HG03135 (cell line): ENCODE measurements at regions not wholly inside any gene's neighbourhood (a gene's known extent, or its start where the extent isn't known, plus 50 kb on each side); places are given as distances from the start of the nearest gene placed in this dataset.

Experiments
- ATAC-seq: cut with Tn5 transposase; IDR thresholded peaks from one replicate; pipeline ENCODE4 v1.9.1; 2021; ENCODE audit warnings: mild to moderate bottlenecking, moderate library complexity; ENCODE audit not compliant: unreplicated experiment

DNA sequence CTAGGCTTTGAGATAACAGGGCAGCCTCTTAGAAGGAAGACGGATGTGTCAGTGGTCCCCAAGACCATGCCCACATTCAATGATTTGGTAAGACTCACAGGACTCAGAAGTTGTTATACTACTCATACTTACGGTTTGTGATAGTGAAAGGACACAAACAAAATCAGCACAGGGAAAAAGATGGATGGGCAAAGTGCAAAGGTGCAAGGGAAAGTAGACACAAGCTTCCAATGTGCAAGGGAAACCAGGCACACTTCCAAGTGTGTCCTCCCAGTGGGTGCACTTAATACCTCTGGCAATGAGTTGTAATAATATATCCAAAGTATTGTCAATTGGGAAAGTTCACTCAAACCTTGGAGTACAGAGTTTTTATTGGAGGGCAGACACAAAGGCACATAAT, 53.8 kb upstream of the VCX start:
- ATAC-seq, result no peak

DNA sequence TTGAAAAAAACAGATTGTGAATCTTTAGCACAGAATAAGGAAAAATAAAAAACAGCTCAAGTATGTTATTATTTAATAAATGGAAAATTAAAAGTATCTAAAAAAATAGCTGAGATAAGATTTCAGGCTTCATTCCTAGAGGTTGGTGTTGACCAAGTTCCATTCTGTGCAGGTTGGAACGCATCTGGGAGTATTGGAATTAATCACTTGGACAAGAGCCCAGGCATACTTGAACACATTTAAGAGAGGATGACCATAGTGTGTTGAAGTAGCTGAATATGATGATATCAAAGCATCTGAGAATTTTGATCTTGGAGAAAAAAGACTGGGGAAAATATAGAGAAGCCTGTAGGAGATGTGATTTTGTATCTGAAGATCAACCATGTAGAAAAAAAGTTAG, 54.6 kb upstream of the VCX start:
- no peak for ATAC-seq

DNA sequence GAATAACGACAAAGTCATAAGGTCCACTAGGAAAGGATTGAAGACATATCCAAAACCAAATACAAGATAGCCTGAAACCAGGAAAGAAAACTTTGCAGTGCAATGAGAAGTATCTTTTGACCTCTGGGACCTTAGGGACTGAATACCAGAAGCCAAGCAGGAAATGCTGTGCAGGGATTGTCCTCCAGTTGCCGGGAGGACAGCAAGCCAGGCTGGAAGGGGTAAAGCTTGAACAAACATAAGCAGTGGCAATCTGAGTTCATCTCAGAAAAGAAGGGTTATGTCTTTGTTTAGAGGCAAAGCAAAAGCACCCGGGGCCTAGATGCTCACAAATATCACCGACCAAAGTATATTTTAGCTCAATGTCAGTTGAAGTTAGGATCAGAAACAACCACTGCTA, 55.3 kb upstream of the VCX start:
- ATAC-seq, result no peak

DNA sequence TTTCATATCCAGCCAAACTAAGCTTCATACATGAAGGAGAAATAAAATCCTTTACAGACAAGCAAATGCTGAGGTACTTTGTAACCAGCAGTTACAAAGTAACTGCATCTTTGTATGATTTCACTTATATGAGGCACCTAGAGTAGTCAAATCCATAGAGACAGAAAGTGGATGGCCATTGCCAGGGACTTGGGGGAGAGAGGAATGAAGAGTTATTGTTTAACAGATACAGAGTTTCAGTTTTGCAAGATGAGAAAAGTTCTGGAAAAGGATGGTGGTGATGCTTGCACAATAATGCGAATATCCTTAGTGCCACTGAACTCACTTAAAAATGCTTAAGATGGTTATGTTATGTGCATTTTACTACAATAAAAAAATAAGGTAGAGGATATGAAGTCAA, 58.4 kb upstream of the VCX start:
- no peak for ATAC-seq

DNA sequence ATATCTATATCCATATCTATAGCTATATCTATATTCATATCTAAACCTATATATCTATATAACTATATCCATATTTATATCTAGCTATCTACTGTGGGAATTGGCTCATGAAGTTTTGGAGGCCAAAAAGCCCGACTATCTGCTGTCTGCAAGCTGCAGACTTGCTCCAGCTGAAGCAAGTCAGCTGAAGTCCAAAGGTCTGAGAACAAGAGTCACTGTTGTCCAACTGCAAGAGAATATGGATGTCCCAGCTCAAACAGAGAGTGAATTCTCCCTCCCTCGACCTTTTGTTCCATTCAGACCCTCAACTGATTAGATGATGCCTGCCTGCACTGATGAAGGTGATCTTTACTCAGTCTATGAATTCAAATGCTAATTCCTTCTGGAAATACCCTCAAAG, 63.3 kb upstream of the VCX start:
- ATAC-seq, result no peak

DNA sequence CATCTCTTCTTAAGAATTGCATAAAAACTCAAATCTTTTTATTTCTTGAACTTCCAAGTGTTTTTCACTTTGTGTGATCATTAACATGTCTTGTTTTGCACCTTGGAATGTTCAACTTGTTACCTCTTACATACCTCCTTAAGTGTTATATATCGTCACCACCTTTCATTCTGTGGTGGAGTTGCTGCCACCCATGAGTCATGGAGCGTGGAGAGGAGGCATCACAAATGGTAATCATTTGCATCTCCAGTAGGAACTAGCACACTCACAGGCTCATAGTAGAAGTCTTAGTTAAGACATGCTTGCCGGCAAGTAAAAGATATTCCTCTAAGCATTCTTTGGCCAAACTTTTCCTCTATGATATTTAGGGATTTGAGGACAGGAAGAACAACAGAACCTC, 67.0 kb upstream of the VCX start:
- ATAC-seq, result no peak

DNA sequence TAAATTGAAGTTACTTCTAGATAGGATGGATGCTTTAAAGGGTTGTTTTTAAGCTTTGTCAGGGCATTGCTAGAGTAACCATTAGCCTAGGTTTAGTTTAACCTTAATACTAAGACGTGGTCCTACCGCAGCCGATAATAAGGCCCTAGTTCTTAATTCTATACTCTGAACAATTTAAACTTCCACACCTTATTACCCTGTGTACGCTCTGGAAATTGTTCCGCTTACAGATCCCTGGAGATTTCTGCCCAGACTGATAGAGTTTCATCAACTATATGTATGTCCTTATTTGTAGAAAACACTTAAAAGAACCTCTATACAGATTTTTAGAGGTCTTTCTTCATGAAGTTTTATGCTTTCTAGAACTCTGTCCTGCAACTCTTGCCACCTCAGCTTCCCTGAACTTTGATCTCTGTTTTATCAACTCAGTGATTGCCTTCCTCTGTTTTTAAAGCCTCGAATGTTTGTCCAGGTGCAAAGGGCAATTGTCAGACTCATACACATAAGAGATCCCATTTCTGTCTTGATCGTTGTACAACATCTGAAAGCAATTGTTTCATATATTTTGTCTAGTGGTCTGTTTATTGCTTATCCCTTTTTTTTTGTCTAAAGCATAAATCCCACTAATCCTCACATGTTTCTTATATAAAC, 71.1 kb upstream of the VCX start:
- ATAC-seq, result no peak

DNA sequence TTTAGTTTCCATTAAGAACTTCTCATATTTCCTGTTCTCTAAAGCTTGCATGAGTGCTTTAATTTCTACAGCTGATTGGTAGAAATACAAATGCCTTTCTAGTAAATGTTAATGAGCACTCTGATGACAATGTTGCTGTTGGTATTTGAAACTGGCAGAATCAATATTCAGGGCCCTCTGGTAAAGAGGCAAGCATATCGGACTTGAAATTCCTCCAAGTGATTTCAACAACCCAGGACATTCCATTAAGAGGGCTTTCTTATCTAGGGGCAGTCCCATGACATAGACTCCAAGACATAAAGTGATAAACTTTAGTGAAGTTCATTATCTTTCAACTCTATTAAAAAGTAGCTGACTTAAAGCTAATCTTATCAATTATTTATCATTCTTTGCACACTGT, 83.1 kb upstream of the VCX start:
- ATAC-seq, result no peak

DNA sequence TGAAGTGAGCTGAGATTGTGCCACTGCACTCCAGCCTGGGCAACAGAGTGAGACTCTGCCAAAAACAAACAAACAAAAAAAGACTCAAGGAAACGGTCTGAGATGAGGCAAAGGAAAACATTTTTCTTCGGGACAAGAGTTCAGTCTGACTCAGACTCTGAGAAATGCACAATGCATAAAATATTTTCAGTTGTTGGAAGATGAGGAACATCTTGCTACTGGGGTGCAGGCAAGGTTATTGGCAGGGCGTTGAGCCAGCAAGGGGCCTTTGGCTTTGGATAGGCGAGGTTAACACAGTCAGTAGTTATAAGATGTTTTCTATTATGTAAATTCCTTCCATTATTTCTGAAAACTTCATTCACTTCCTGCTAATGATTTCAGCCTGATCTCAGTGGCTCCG, 96.1 kb upstream of the VCX start:
- ATAC-seq, result no peak

DNA sequence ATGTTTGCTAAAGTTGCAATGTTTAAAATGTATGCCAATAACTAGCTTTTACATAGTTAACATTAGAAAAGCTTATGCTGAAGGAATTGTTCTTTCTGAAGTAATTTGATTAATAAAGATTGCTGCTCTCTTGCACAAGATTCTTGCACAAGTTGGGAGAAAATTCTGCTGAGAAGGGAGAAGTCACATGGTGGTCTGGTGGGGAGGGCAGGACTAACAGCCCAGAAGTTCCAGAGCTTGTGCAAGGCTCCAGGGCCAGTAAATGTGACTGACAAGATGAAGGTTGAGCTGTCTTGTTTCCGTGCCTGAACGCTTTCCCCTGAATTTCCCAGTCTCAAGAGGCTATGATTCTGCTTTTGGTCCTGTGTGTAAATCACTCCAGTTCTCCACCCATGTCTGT, 112.9 kb upstream of the VCX start:
- ATAC-seq, result no peak

DNA sequence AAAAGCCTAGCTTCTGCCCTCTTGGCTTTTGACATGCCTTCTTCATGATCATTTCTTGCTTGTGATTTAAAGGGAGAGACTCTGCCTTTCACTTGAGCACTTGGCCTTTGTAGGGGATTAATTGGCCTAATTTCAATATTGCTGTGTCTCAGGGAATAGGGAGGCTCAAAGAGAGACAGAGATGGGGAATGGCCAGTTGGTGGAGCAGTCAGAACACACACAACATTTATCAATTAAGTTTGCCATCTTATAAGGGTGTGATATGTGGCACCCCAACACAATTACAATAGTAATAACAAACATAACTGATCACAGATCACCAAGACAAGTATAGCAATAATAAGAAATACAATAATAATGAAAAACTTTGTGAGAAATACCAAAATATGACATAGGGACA, 122.5 kb upstream of the VCX start:
- no peak for ATAC-seq

DNA sequence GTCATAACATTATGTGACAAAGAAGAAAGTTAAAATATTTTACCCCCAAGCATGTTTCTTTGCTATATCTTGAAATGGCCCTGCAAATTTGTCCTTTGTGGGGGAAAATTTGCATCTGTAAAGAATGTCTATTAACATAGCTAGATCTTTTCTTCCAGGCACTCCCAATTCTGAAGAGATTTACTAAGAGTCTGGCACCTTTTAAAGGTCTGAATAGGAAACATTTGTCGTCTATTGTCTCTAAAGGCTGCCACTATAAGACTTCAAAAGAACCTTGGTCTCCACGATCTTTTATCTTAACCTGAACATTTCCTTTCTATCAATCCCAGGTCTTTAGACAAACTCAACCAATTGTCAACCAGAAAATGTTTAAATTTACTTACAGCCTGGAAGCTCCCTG, 128.6 kb upstream of the VCX start:
- no peak for ATAC-seq

DNA sequence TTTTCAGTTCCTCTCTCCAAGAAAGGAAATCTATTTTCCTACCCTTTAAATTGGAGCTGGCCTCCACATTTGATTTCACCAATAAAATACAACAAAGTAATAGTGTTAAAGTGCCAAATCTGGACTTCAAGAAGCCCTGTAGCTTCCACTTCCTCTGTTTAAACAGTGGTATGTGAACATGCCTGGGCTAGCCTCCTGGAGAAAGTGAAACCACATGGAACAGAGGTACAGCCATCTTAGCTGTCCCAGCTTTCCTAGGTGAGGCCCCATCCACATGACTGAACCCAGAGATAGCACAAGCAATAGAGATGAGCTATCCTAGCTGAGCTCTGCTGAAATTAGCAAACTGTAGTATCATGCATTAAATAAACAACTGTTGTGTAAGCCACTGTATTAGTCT, 131.8 kb upstream of the VCX start:
- ATAC-seq, result no peak

DNA sequence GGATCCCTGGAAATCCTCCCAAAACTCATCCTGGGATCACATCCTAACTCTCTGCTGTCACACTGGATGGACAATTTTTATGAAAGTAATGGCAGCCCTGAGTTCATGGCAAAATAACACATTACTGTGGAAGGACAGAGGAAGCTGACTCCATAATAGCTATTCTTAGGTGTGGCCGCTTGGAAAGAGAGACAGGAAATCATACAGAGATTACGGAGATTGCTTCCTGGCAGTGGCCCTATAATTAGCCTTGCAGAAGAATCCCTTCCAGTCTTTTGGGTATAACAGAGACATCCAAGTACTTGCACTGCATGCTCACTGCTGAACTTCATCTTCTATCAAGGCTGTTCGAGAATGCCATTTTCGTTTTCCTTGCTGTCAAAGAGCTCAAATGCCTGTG, 133.1 kb upstream of the VCX start:
- no peak for ATAC-seq

DNA sequence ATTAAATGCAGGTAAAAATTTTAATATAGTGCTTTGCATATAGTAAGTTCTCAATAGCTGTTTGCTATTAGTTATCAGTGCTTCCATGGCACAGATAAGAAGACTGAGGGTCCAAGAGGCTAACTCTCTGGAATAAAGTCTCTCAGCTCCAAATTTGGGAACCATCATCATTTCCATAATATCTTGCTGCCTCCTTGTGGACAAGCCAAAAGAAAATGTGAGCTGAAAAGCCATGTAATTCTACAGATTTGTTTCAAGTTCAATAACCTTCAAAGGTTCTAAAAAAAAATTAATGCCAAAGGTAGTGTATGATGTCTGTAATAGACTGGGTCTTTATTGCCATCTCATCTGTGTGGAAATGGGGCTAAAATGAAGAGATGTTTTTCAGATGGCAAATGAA, 136.9 kb upstream of the VCX start:
- no peak for ATAC-seq

DNA sequence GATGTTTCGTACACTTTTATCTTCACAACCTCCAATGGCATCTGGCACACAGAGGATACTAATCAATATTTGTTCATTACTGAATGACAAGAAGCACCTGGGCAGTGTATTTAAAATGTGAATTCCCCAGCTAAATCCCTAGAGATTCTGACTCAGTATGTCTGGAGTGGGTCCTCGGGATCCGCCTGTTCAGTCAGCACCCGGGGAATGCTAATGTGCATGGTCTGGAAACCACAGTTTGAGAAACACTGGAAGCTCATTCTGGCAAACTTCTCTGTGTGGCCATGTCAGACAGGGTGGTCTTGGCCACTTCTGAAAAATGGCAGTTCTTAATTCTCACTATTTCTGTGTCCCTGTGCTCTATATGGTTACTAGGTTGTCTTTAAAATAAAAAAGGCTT, 138.8 kb upstream of the VCX start:
- no peak for ATAC-seq

DNA sequence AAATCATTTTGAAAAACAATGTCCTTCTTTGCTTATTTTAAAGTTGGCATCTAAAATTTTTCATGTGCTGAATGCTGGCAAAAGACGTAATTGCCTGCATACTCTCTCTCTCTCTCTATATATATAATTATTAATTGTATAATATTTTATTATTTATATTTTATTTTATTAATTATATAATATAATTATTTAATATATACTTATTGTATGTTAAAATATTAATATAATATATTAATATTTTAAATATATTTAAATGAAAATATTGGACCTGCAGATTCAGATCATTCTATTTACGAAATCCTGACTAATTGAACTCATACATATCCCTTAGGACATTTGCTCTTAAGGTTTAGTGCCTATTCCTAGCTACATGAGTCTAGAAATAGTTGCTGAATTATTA, 144.7 kb upstream of the VCX start:
- ATAC-seq, result no peak

DNA sequence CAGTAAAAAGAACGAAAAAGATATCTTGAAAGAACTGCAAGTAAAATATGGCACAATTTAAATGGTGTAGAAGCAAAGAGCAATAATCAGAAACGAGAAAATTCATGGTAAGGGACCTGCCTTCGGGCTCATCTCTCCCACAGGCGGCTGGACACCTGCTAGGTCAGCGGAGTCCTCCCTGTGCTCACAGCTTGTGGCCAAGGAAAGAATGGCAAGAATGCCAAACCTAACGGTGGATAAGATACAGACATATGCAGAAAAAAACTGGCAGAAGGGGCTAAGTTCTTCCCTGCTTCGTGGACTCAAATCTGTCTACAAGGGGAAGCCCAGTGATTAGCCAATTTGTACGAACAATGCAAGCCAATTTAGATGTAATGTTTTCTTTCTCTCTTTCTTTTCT, 152.1 kb upstream of the VCX start:
- no peak for ATAC-seq

DNA sequence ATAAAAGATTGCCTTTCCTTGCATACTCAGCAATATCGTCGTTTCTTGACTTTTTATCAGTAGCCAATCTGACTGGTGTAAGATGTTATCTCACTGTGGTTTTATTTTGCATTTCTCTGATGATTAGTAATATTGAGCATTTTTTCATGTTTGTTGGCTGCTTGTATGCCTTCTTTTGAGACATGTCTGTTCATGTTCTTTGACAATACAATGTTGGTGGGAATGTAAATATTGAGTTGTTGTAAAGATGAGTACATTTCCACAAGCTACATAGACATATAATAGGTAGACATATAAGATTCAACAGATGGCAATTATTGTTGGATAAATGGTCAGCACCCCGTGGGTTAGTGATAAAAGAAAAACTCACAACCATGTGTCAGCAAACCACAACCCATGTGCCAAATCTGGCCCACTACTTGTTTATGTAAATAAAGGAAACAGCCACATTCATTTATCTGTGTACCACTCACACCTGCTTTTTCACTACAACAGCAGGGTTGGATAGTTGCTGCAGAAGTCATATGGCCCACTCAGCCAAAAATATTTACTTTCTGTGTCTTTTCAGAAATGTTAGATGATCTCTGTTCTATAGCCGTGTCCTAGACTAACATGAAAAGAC, 153.1 kb upstream of the VCX start:
- ATAC-seq, result no peak

DNA sequence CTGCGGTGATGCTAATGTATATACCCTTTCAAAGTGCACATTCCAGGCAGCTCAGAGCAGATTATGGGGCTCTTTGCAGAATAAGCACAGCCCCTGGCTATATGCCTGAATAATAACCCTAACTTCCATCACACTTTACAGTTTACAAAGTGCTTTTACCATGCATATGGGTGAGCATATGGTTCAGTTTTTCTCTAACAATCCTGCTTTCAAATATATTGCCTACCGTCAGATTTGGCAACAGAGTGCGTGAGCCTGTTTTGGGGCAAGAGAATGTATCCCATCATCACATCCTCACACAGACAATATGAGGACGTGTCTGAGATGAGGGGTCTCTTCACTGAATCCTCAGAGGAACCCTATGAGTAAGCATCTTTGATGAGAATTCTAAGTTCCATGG, 162.8 kb upstream of the VCX start:
- no peak for ATAC-seq

DNA sequence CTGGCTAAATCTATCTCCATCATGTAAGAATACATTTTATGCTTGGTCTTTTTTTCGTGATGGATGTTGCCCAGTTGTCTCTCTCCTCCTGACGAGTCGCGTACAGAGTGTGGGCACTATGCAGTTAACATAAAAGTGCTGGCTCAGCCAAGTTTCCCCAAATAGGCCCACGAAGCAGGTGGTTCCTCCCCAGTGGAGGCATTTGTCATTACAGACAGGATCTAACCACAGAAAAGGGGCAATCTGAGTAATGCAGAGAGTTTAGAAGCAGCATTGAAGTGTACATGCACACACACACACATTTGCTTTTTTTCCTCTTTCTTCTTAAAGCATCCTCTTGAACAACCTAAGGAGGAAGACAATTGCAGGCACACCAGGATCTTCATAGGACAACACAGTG, 188.7 kb upstream of the VCX start:
- no peak for ATAC-seq

DNA sequence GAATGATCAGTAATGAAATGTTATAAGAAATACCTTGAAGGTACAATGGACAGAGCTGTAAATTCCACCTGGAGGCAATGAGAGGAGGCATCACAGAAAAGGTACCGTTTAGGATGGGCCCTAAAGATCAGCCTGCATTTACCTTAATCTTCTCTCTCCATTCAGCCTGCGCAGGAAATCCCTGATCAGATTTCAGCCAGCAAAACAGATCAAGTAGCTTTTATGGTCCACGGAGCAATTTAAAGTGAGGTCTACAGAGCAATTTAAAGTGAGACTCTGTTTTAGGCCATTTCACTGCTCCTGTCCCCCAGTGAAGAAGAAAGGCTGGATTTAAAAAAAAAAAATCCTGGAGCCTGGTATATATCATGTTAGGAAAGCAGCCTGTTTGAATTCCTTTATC, 195.1 kb upstream of the VCX start:
- no peak for ATAC-seq

DNA sequence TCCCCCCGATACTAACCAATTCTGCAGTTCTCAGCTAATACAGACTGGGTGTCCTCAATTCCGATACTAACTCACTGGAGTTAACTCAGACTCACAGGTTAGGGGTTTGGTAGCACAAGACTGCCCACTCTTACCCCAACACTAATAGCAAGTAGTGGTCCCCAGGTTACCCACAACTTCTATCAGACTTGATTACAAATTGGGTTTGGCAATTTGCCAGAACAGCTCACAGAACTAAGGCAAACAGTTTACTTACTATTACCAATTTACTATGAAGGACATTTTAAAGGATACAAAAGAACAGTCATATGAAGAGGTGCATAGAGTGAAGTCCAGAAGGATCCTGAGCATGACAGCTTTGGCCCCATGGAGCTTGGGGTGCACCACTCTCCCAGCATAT, 201.8 kb upstream of the VCX start:
- no peak for ATAC-seq
